ENCODE measurements at regions not wholly inside any gene's neighbourhood (a gene's known extent, or its start where the extent isn't known, plus 50 kb on each side); places are given as distances from the start of the nearest gene placed in this dataset.

- H3K27ac ChIP-seq, result no peak overlapping the region
- ATAC-seq, result no peak
- no peak for DNase-seq
- TF ChIP-seq CTCF (IDR thresholded peaks at IDR 0.05), result no peak
- H3K4me1 ChIP-seq, result no peaks in the 10 kb centered on the region
- intact Hi-C loops (cut with DNase I), result no loop called here
- H3K9me3 ChIP-seq, result no peaks in the 10 kb centered on the region
- H3K4me3 ChIP-seq, result no peak overlapping the region
- WGBS, 2 donors, result 55 to 65% methylated on average over 6 of the region's 6 CpGs
- no peaks in the 10 kb centered on the region for H3K36me3 ChIP-seq
- peaks cover 0 to 22% (median 4%) of the 10 kb centered on the region in 7 donors for H3K27me3 ChIP-seq
Observed at GRCh38 chr10:130487566-130487965, 351.4 kb downstream of the GLRX3 start.

- H3K4me1 ChIP-seq, result no peaks in the 10 kb centered on the region
- WGBS, 2 donors, result 73 to 81% methylated on average over 5 of the region's 5 CpGs
- no peak for DNase-seq
- TF ChIP-seq CTCF (IDR thresholded peaks at IDR 0.05), result no peak
- no peaks in the 10 kb centered on the region for H3K9me3 ChIP-seq
- intact Hi-C loops (cut with DNase I), result no loop called here
- no peaks in the 10 kb centered on the region for H3K36me3 ChIP-seq
- ATAC-seq, result no peak
- peaks cover 0 to 9% (median 4%) of the 10 kb centered on the region in 7 donors for H3K27me3 ChIP-seq
- no peak overlapping the region for H3K27ac ChIP-seq
- no peak overlapping the region for H3K4me3 ChIP-seq
Observed at GRCh38 chr10:130489891-130490290, 353.7 kb downstream of the GLRX3 start.

- H3K9me3 ChIP-seq, result no peaks in the 10 kb centered on the region
- ATAC-seq (no peak), DNase-seq (no peak)
- H3K27ac ChIP-seq, result no peak overlapping the region
- TF ChIP-seq CTCF (IDR thresholded peaks at IDR 0.05), result no peak
- H3K36me3 ChIP-seq, result no peaks in the 10 kb centered on the region
- no peak overlapping the region for H3K4me3 ChIP-seq
- intact Hi-C loops (cut with DNase I), result no loop called here
- no peaks in the 10 kb centered on the region for H3K4me1 ChIP-seq
- peaks cover 0 to 3% (median 0%) of the 10 kb centered on the region in 7 donors for H3K27me3 ChIP-seq
- WGBS, 2 donors, result 66 to 69% methylated on average over 5 of the region's 5 CpGs
Observed at GRCh38 chr10:130491011-130491692, 355.0 kb downstream of the GLRX3 start.

GRCh38 chr10:130491693-130492050 lies 355.5 kb downstream of the GLRX3 start:
- Histone ChIP-seq H3K27ac (no peak overlapping the region), H3K36me3 (no peaks in the 10 kb centered on the region), H3K9me3 (no peaks in the 10 kb centered on the region), H3K27me3 (peaks cover 0 to under 1% (median 0%) of the 10 kb centered on the region in 7 donors), H3K4me3 (no peak overlapping the region), H3K4me1 (no peaks in the 10 kb centered on the region)
- WGBS, 2 donors, result 71 to 75% methylated on average over 7 of the region's 7 CpGs
- DNase-seq (no peak), ATAC-seq (no peak)
- intact Hi-C loops (cut with DNase I), result no loop called here
- no peak for TF ChIP-seq CTCF (IDR thresholded peaks at IDR 0.05)
